Sigmoid colon (tissue), 4 donors: ENCODE measurements at regions not wholly inside any gene's neighbourhood (a gene's known extent, or its start where the extent isn't known, plus 50 kb on each side); places are given as distances from the start of the nearest gene placed in this dataset.

Experiments used
- CTCF ChIP-seq, 4 experiments: fragments of 450-650 bp in 3 of 4; fragments of 200-600 bp in 1 of 4; IDR thresholded peaks; one replicate each; pipeline ENCODE4 v1.5.1; 2016 to 2019; ENCODE audit warnings: antibody characterized with exemption in 4 of 4, mild to moderate bottlenecking in 3 of 4, moderate library complexity in 2 of 4
- EP300 ChIP-seq, 4 donors: sonication (generic); formaldehyde crosslinking; IDR thresholded peaks; one replicate each; pipeline ENCODE4 v1.6.1; 2017; ENCODE audit warnings: antibody characterized with exemption in 4 of 4
- POLR2A ChIP-seq, 2 donors: fragments of 450-650 bp; IDR thresholded peaks; one replicate each; pipeline ENCODE4 v1.6.1; 2016; ENCODE audit warnings: antibody characterized with exemption in 2 of 2, mild to moderate bottlenecking in 2 of 2, moderate library complexity in 2 of 2
- POLR2AphosphoS5 ChIP-seq, 4 donors: sonication (generic); formaldehyde crosslinking; IDR thresholded peaks; one replicate each; pipeline ENCODE4 v1.6.1; 2017; ENCODE audit warnings: antibody characterized with exemption in 4 of 4

- TF ChIP-seq CTCF (IDR thresholded peaks at IDR 0.05) (no peak), EP300 (IDR thresholded peaks at IDR 0.05) (no peak), POLR2A (IDR thresholded peaks at IDR 0.05) (no peak), POLR2AphosphoS5 (IDR thresholded peaks at IDR 0.05) (no peak)
Measured at GRCh38 chr16:8217201-8217600, 373.1 kb downstream of the TMEM114 start.
